Mesenchymal stem cell (in vitro differentiated cells and primary cell): ENCODE measurements at regions not wholly inside any gene's neighbourhood (a gene's known extent, or its start where the extent isn't known, plus 50 kb on each side); places are given as distances from the start of the nearest gene placed in this dataset.

Source experiments
- DNase-seq: peaks from one replicate; pipeline ENCODE4 v3.0.0-alpha.2; 2013
- H2AFZ ChIP-seq: one replicate; pipeline ENCODE4 v1.6.1; 2013; ENCODE audit warnings: low read depth, mild to moderate bottlenecking, control low read depth, inconsistent platforms, low read length, moderate library complexity
- H2AK5ac ChIP-seq: 2 replicates; pipeline ENCODE4 v1.6.1; 2013; ENCODE audit warnings: low read length, moderate library complexity, mild to moderate bottlenecking, inconsistent platforms; ENCODE audit not compliant: severe bottlenecking
- H2BK120ac ChIP-seq: one replicate; pipeline ENCODE4 v1.6.1; 2013; ENCODE audit warnings: low read depth, mild to moderate bottlenecking, inconsistent platforms, low read length, moderate library complexity
- H2BK12ac ChIP-seq, 2 experiments: one replicate each; pipeline ENCODE4 v1.6.1; 2013; ENCODE audit warnings: inconsistent platforms in 2 of 2, low read length in 2 of 2, mild to moderate bottlenecking in 2 of 2, moderate library complexity in 2 of 2, control low read depth in 1 of 2
- H2BK15ac ChIP-seq: one replicate; pipeline ENCODE4 v1.6.1; 2013; ENCODE audit warnings: mild to moderate bottlenecking, low read depth, inconsistent platforms; ENCODE audit not compliant: poor library complexity, severe bottlenecking
- H2BK5ac ChIP-seq: 2 replicates; pipeline ENCODE4 v1.6.1; 2013; ENCODE audit warnings: low read depth, mild to moderate bottlenecking, low read length, control low read depth, inconsistent platforms; ENCODE audit not compliant: poor library complexity, severe bottlenecking
- H3K14ac ChIP-seq, 2 experiments: one replicate each; pipeline ENCODE4 v1.6.1; 2013; ENCODE audit warnings: inconsistent platforms in 2 of 2, low read length in 2 of 2, control low read depth in 1 of 2, mild to moderate bottlenecking in 1 of 2, moderate library complexity in 1 of 2
- H3K18ac ChIP-seq, 2 experiments: one replicate each; pipeline ENCODE4 v1.6.1; 2013; ENCODE audit warnings: inconsistent platforms in 2 of 2, low read length in 2 of 2, control low read depth in 1 of 2, low read depth in 1 of 2, mild to moderate bottlenecking in 1 of 2
- H3K23ac ChIP-seq, 2 experiments: one replicate each; pipeline ENCODE4 v1.6.1; 2013; ENCODE audit warnings: inconsistent platforms in 2 of 2, low read length in 2 of 2, mild to moderate bottlenecking in 2 of 2, moderate library complexity in 2 of 2, control low read depth in 1 of 2
- H3K27ac ChIP-seq: 2 replicates; pipeline ENCODE4 v1.5.1; 2013; ENCODE audit warnings: mild to moderate bottlenecking, moderate library complexity, low read length, control low read depth, inconsistent platforms; ENCODE audit not compliant: poor library complexity, severe bottlenecking
- H3K27me3 ChIP-seq, 2 experiments: 2 replicates each; pipeline versions ENCODE4 v1.6.1 to v1.7.0; 2013; ENCODE audit warnings: low read length in 2 of 2, mild to moderate bottlenecking in 2 of 2, moderate library complexity in 2 of 2, control low read depth in 1 of 2, inconsistent platforms in 1 of 2; ENCODE audit not compliant: control insufficient read depth in 1 of 2, insufficient read depth in 1 of 2
- H3K36me3 ChIP-seq, 2 experiments: 2 replicates each; pipeline versions ENCODE4 v1.6.1 to v1.7.0; 2013; ENCODE audit warnings: low read length in 2 of 2, control low read depth in 1 of 2, inconsistent platforms in 1 of 2, low read depth in 1 of 2, mild to moderate bottlenecking in 1 of 2; ENCODE audit not compliant: insufficient read depth in 2 of 2, control insufficient read depth in 1 of 2
- H3K4ac ChIP-seq, 2 experiments: one replicate each; pipeline ENCODE4 v1.6.1; 2013; ENCODE audit warnings: inconsistent platforms in 2 of 2, low read length in 2 of 2, mild to moderate bottlenecking in 2 of 2, moderate library complexity in 2 of 2, control low read depth in 1 of 2, low read depth in 1 of 2
- H3K4me1 ChIP-seq: 2 replicates; pipeline ENCODE4 v1.6.1; 2013; ENCODE audit warnings: low read depth, low read length, control low read depth; ENCODE audit not compliant: control insufficient read depth, insufficient read depth
- H3K4me2 ChIP-seq: 2 replicates; pipeline ENCODE4 v1.6.1; 2013; ENCODE audit warnings: low read length, mild to moderate bottlenecking, inconsistent platforms; ENCODE audit not compliant: poor library complexity, severe bottlenecking
- H3K4me3 ChIP-seq, 2 experiments: 2 replicates each; pipeline versions ENCODE4 v1.5.1 to v1.7.0; 2013; ENCODE audit warnings: low read length in 2 of 2, mild to moderate bottlenecking in 2 of 2, control low read depth in 1 of 2, low read depth in 1 of 2; ENCODE audit not compliant: insufficient read depth in 1 of 2
- H3K79me1 ChIP-seq: replicated peaks from 2 replicates; pipeline ENCODE4 v1.6.1; 2013; ENCODE audit warnings: mild to moderate bottlenecking, control low read depth, low read length, inconsistent platforms; ENCODE audit not compliant: poor library complexity, severe bottlenecking
- H3K9ac ChIP-seq: 2 replicates; pipeline ENCODE4 v1.7.0; 2013; ENCODE audit warnings: mild to moderate bottlenecking, low read length, moderate library complexity
- H3K9me3 ChIP-seq: 2 replicates; pipeline ENCODE4 v1.7.0; 2013; ENCODE audit warnings: mild to moderate bottlenecking, low read length; ENCODE audit not compliant: control insufficient read depth
- H4K8ac ChIP-seq: one replicate; pipeline ENCODE4 v1.6.1; 2013; ENCODE audit warnings: inconsistent platforms, mild to moderate bottlenecking, low read length, moderate library complexity
- H4K91ac ChIP-seq: one replicate; pipeline ENCODE4 v1.6.1; 2013; ENCODE audit warnings: mild to moderate bottlenecking, low read length, inconsistent platforms
- WGBS: methylation state at CpG from one replicate; pipeline ENCODE4 v1.1.7; 2013; ENCODE audit warnings: mixed read lengths; 5-methylcytosine and 5-hydroxymethylcytosine counted together

GRCh38 chr13:63156816-63157215 lies 1741.2 kb upstream of the PCDH20 start:
- Histone ChIP-seq H4K8ac (no peak overlapping the region), H3K27ac (no peak overlapping the region), H3K27me3 (no peaks in the 10 kb centered on the region), H3K4me2 (no peak overlapping the region), H3K4me3 (no peak overlapping the region), H2AFZ (no peak overlapping the region), H3K36me3 (no peaks in the 10 kb centered on the region), H3K4me1 (no peaks in the 10 kb centered on the region), H3K18ac (no peak overlapping the region), H3K79me1 (no peaks in the 10 kb centered on the region), H3K23ac (no peak overlapping the region), H2BK12ac (no peak overlapping the region), H3K14ac (no peak overlapping the region), H2AK5ac (no peak overlapping the region), H2BK120ac (no peak overlapping the region), H2BK5ac (no peak overlapping the region), H4K91ac (no peak overlapping the region), H3K9me3 (peaks cover 8% of the 10 kb centered on the region), H2BK15ac (no peak overlapping the region), H3K9ac (no peak overlapping the region), H3K4ac (no peak overlapping the region)
- no peak for DNase-seq
- WGBS, result 98% methylated on average over 2 of the region's 2 CpGs

- H3K18ac ChIP-seq, result no peak overlapping the region
- 89% methylated on average over 2 of the region's 3 CpGs for WGBS
- no peak overlapping the region for H2BK120ac ChIP-seq
- no peaks in the 10 kb centered on the region for H3K79me1 ChIP-seq
- no peak overlapping the region for H2BK15ac ChIP-seq
- H3K14ac ChIP-seq, result no peak overlapping the region
- no peak for DNase-seq
- H2AFZ ChIP-seq, result no peak overlapping the region
- no peaks in the 10 kb centered on the region for H3K27me3 ChIP-seq
- H2BK12ac ChIP-seq, result no peak overlapping the region
- no peak overlapping the region for H3K23ac ChIP-seq
- no peak overlapping the region for H4K8ac ChIP-seq
- H3K27ac ChIP-seq, result no peak overlapping the region
- H3K4me1 ChIP-seq, result no peaks in the 10 kb centered on the region
- peaks cover 2% of the 10 kb centered on the region for H3K9me3 ChIP-seq
- no peak overlapping the region for H4K91ac ChIP-seq
- H3K4me3 ChIP-seq, result no peak overlapping the region
- no peak overlapping the region for H3K9ac ChIP-seq
- H3K4me2 ChIP-seq, result no peak overlapping the region
- no peak overlapping the region for H2AK5ac ChIP-seq
- H3K4ac ChIP-seq, result no peak overlapping the region
- no peak overlapping the region for H2BK5ac ChIP-seq
- H3K36me3 ChIP-seq, result no peaks in the 10 kb centered on the region
Measured at GRCh38 chr13:63149375-63149774, 1733.7 kb upstream of the PCDH20 start.

GRCh38 chr13:63139277-63139676 lies 1723.6 kb upstream of the PCDH20 start:
- Histone ChIP-seq H2AFZ (no peak overlapping the region), H2BK12ac (no peak overlapping the region), H3K9ac (no peak overlapping the region), H3K18ac (no peak overlapping the region), H3K4me3 (no peak overlapping the region), H4K8ac (no peak overlapping the region), H2AK5ac (no peak overlapping the region), H3K4me1 (no peaks in the 10 kb centered on the region), H3K23ac (no peak overlapping the region), H3K36me3 (no peaks in the 10 kb centered on the region), H3K79me1 (no peaks in the 10 kb centered on the region), H3K27me3 (no peaks in the 10 kb centered on the region), H3K4me2 (no peak overlapping the region), H2BK15ac (no peak overlapping the region), H3K14ac (no peak overlapping the region), H3K27ac (no peak overlapping the region), H2BK120ac (no peak overlapping the region), H2BK5ac (no peak overlapping the region), H3K9me3 (no peaks in the 10 kb centered on the region), H4K91ac (no peak overlapping the region), H3K4ac (no peak overlapping the region)
- DNase-seq, result no peak

GRCh38 chr13:63129995-63130394 lies 1714.3 kb upstream of the PCDH20 start:
- no peak overlapping the region for H2AFZ ChIP-seq
- H3K27ac ChIP-seq, result no peak overlapping the region
- H3K18ac ChIP-seq, result no peak overlapping the region
- no peak overlapping the region for H3K4me3 ChIP-seq
- no peak overlapping the region for H3K9ac ChIP-seq
- H3K4ac ChIP-seq, result no peak overlapping the region
- no peak overlapping the region for H2BK15ac ChIP-seq
- no peaks in the 10 kb centered on the region for H3K36me3 ChIP-seq
- H3K9me3 ChIP-seq, result no peaks in the 10 kb centered on the region
- H3K4me2 ChIP-seq, result no peak overlapping the region
- no peak overlapping the region for H4K91ac ChIP-seq
- no peak overlapping the region for H2BK12ac ChIP-seq
- H4K8ac ChIP-seq, result no peak overlapping the region
- H3K27me3 ChIP-seq, result no peaks in the 10 kb centered on the region
- no peak overlapping the region for H2BK5ac ChIP-seq
- no peaks in the 10 kb centered on the region for H3K4me1 ChIP-seq
- no peaks in the 10 kb centered on the region for H3K79me1 ChIP-seq
- H2BK120ac ChIP-seq, result no peak overlapping the region
- H2AK5ac ChIP-seq, result no peak overlapping the region
- H3K23ac ChIP-seq, result no peak overlapping the region
- no peak overlapping the region for H3K14ac ChIP-seq
- DNase-seq, result no peak
